ENCODE measurements at regions not wholly inside any gene's neighbourhood (a gene's known extent, or its start where the extent isn't known, plus 50 kb on each side); places are given as distances from the start of the nearest gene placed in this dataset.

- DNase-seq (ENCODE audit: low spot score) (no peak), ATAC-seq (no peak)
- intact Hi-C loops (cut with DNase I) = no loop called here
Measured at GRCh38 chr11:134676516-134677287, 264.7 kb upstream of the B3GAT1 start.

GRCh38 chr11:134675983-134676382 lies 263.9 kb upstream of the B3GAT1 start:
- intact Hi-C loops (cut with DNase I) = no loop called here
- ATAC-seq (no peak), DNase-seq (ENCODE audit: low spot score) (no peak)

- ATAC-seq (no peak), DNase-seq (ENCODE audit: low spot score) (no peak)
- intact Hi-C loops (cut with DNase I) = no loop called here
Measured at GRCh38 chr11:134674974-134675373, 262.9 kb upstream of the B3GAT1 start.

GRCh38 chr11:134670961-134671370 lies 258.9 kb upstream of the B3GAT1 start:
- ATAC-seq = no peak
- intact Hi-C loops (cut with DNase I) = no loop called here
- no peak for DNase-seq (ENCODE audit: low spot score)

GRCh38 chr11:134670247-134670782 lies 258.3 kb upstream of the B3GAT1 start:
- ATAC-seq = no peak
- DNase-seq (ENCODE audit: low spot score) = no peak
- intact Hi-C loops (cut with DNase I) = no loop called here

- intact Hi-C loops (cut with DNase I) = loop anchor here (5.0 kb wide), 1 partner anchor 1892 kb away; no protein-coding TSS in a partner anchor
- DNase-seq (ENCODE audit: low spot score) (no peak), ATAC-seq (no peak)
Measured at GRCh38 chr11:134669796-134670195, 257.8 kb upstream of the B3GAT1 start.

GRCh38 chr11:134668796-134669195 lies 256.8 kb upstream of the B3GAT1 start:
- intact Hi-C loops (cut with DNase I) = loop anchor here (5.0 kb wide), 1 partner anchor 1891 kb away; no protein-coding TSS in a partner anchor
- DNase-seq (ENCODE audit: low spot score) = no peak
- ATAC-seq = no peak

- intact Hi-C loops (cut with DNase I) = loop anchor here (5.0 kb wide), 1 partner anchor 1891 kb away; no protein-coding TSS in a partner anchor
- ATAC-seq (no peak), DNase-seq (ENCODE audit: low spot score) (no peak)
Measured at GRCh38 chr11:134668076-134668475, 256.0 kb upstream of the B3GAT1 start.

GRCh38 chr11:134667505-134667904 lies 255.5 kb upstream of the B3GAT1 start:
- ATAC-seq (no peak), DNase-seq (ENCODE audit: low spot score) (no peak)
- intact Hi-C loops (cut with DNase I) = loop anchor here (5.0 kb wide), 1 partner anchor 1890 kb away; no protein-coding TSS in a partner anchor

GRCh38 chr11:134667175-134667500 lies 255.1 kb upstream of the B3GAT1 start:
- intact Hi-C loops (cut with DNase I) = loop anchor here (5.0 kb wide), 1 partner anchor 1890 kb away; no protein-coding TSS in a partner anchor
- ATAC-seq (no peak), DNase-seq (ENCODE audit: low spot score) (no peak)

GRCh38 chr11:134666273-134667174 lies 254.5 kb upstream of the B3GAT1 start:
- DNase-seq (ENCODE audit: low spot score) (no peak), ATAC-seq (no peak)
- intact Hi-C loops (cut with DNase I) = loop anchor here (5.0 kb wide), 1 partner anchor 1889 kb away; no protein-coding TSS in a partner anchor

- ATAC-seq (no peak), DNase-seq (ENCODE audit: low spot score) (no peak)
- intact Hi-C loops (cut with DNase I) = loop anchor here (5.0 kb wide), 1 partner anchor 1888 kb away; no protein-coding TSS in a partner anchor
Measured at GRCh38 chr11:134665571-134666270, 253.7 kb upstream of the B3GAT1 start.

GRCh38 chr11:134665188-134665535 lies 253.1 kb upstream of the B3GAT1 start:
- no peak for DNase-seq (ENCODE audit: low spot score)

GRCh38 chr11:134664447-134665187 lies 252.6 kb upstream of the B3GAT1 start:
- ATAC-seq (no peak), DNase-seq (ENCODE audit: low spot score) (no peak)
- intact Hi-C loops (cut with DNase I) = loop anchor here (5.0 kb wide), 1 partner anchor 1887 kb away; no protein-coding TSS in a partner anchor

More at GRCh38 chr11:134665188-134665535, 253.1 kb upstream of the B3GAT1 start:
- ATAC-seq = no peak
- intact Hi-C loops (cut with DNase I) = loop anchor here (5.0 kb wide), 1 partner anchor 1888 kb away; no protein-coding TSS in a partner anchor

- no peak for ATAC-seq
- intact Hi-C loops (cut with DNase I) = no loop called here
- DNase-seq (ENCODE audit: low spot score) = no peak
Measured at GRCh38 chr11:134663506-134664313, 251.7 kb upstream of the B3GAT1 start.

GRCh38 chr11:134662629-134663360 lies 250.8 kb upstream of the B3GAT1 start:
- no peak for DNase-seq (ENCODE audit: low spot score)
- no peak for ATAC-seq

GRCh38 chr11:134661660-134662059 lies 249.6 kb upstream of the B3GAT1 start:
- ATAC-seq (no peak), DNase-seq (ENCODE audit: low spot score) (no peak)
- intact Hi-C loops (cut with DNase I) = no loop called here

More at GRCh38 chr11:134662629-134663360, 250.8 kb upstream of the B3GAT1 start:
- intact Hi-C loops (cut with DNase I) = no loop called here

Data from sciatic nerve (tissue), 2 donors.